IMR-90 (cell line): ENCODE measurements at regions not wholly inside any gene's neighbourhood (a gene's known extent, or its start where the extent isn't known, plus 50 kb on each side); places are given as distances from the start of the nearest gene placed in this dataset.

Experiments
- ATAC-seq: fragments of 200-7000 bp; cut with Tn5 transposase; 2 replicates; pipeline ENCODE4 v1.9.1; 2020; ENCODE audit warnings: low read depth, mild to moderate bottlenecking, moderate library complexity
- BruUV-seq: library from RNA; stranded (reverse); fragments of 400-500 nt; replicated peaks from 2 replicates; lab custom pipeline; 2021; lab: Mats Ljungman, UMichigan
- CTCF ChIA-PET: fragments of 300-600 bp; formaldehyde crosslinking; extraction: SDS; loops from one replicate; lab custom pipeline; 2021; ENCODE audit warnings: antibody characterized with exemption; lab: Yijun Ruan, JAX
- POLR2A ChIA-PET: fragments of 300-600 bp; sonication (Branson Sonifier 250); formaldehyde crosslinking; loops from one replicate; lab custom pipeline; 2022; ENCODE audit warnings: antibody characterized with exemption; ENCODE audit not compliant: unreplicated experiment; lab: Charles Lee
- DNase-seq: peaks from one replicate; pipeline ENCODE4 v3.0.0; 2013
- H2AFZ ChIP-seq: replicated peaks from 2 replicates; pipeline ENCODE3; 2013; ENCODE audit warnings: low read length, mild to moderate bottlenecking; ENCODE audit not compliant: poor library complexity
- H2AK5ac ChIP-seq: 2 replicates; pipeline ENCODE4 v1.6.1; 2013; ENCODE audit warnings: low read depth, low read length, inconsistent platforms
- H2AK9ac ChIP-seq: replicated peaks from 2 replicates; pipeline ENCODE3; 2013; ENCODE audit warnings: mild to moderate bottlenecking, low read depth, low read length, moderate library complexity; ENCODE audit not compliant: poor library complexity
- H2BK120ac ChIP-seq: 2 replicates; pipeline ENCODE4 v1.6.1; 2013; ENCODE audit warnings: low read depth, low read length, inconsistent platforms
- H2BK15ac ChIP-seq: 3 replicates; pipeline ENCODE4 v1.6.1; 2013; ENCODE audit warnings: low read depth, low read length, inconsistent platforms
- H2BK20ac ChIP-seq: 2 replicates; pipeline ENCODE4 v1.6.1; 2013; ENCODE audit warnings: low read depth, mild to moderate bottlenecking, inconsistent platforms, low read length, moderate library complexity
- H2BK5ac ChIP-seq: 2 replicates; pipeline ENCODE4 v1.6.1; 2013; ENCODE audit warnings: mild to moderate bottlenecking, low read depth, low read length, inconsistent platforms; ENCODE audit not compliant: poor library complexity, severe bottlenecking
- H3K14ac ChIP-seq: replicated peaks from 2 replicates; pipeline ENCODE4 v1.6.1; 2013; ENCODE audit warnings: low read depth, low read length, inconsistent platforms
- H3K18ac ChIP-seq: 2 replicates; pipeline ENCODE4 v1.6.1; 2013; ENCODE audit warnings: low read depth, low read length, control low read depth
- H3K23ac ChIP-seq: 2 replicates; pipeline ENCODE4 v1.6.1; 2013; ENCODE audit warnings: low read depth, low read length, inconsistent platforms
- H3K27ac ChIP-seq: 2 replicates; pipeline ENCODE4 v1.5.1; 2013; ENCODE audit warnings: mild to moderate bottlenecking, control low read depth, low read length; ENCODE audit not compliant: insufficient read depth
- H3K27me3 ChIP-seq: 2 replicates; pipeline ENCODE4 v1.6.1; 2013; ENCODE audit warnings: low read length; ENCODE audit not compliant: control insufficient read depth, insufficient read depth
- H3K36me3 ChIP-seq: 2 replicates; pipeline ENCODE4 v1.6.1; 2013; ENCODE audit warnings: low read length, mixed read lengths; ENCODE audit not compliant: control insufficient read depth, insufficient read depth
- H3K4ac ChIP-seq: 2 replicates; pipeline ENCODE4 v1.6.1; 2013; ENCODE audit warnings: low read depth, low read length, inconsistent platforms
- H3K4me1 ChIP-seq: 2 replicates; pipeline ENCODE4 v1.6.1; 2013; ENCODE audit warnings: low read length, mixed read lengths; ENCODE audit not compliant: control insufficient read depth, insufficient read depth
- H3K4me2 ChIP-seq: 2 replicates; pipeline ENCODE4 v1.6.1; 2013; ENCODE audit warnings: low read depth, mild to moderate bottlenecking, control low read depth, low read length, moderate library complexity
- H3K4me3 ChIP-seq: 2 replicates; pipeline ENCODE4 v1.5.1; 2013; ENCODE audit warnings: low read depth, mild to moderate bottlenecking, control low read depth, low read length, moderate library complexity; ENCODE audit not compliant: insufficient read depth
- H3K56ac ChIP-seq: 2 replicates; pipeline ENCODE4 v1.6.1; 2013; ENCODE audit warnings: low read length, inconsistent platforms; ENCODE audit not compliant: insufficient read depth; ENCODE audit errors: extremely low read depth
- H3K79me1 ChIP-seq, 2 experiments: 2 replicates each; pipeline ENCODE4 v1.6.1; 2013; ENCODE audit warnings: low read length in 2 of 2, inconsistent platforms in 1 of 2, low read depth in 1 of 2
- H3K9ac ChIP-seq: 2 replicates; pipeline ENCODE4 v1.6.1; 2013; ENCODE audit warnings: low read depth, low read length, control low read depth
- H3K9me1 ChIP-seq: 2 replicates; pipeline ENCODE4 v1.6.1; 2013; ENCODE audit warnings: low read length, inconsistent platforms; ENCODE audit not compliant: insufficient read depth
- H3K9me3 ChIP-seq: 2 replicates; pipeline ENCODE4 v1.6.1; 2013; ENCODE audit warnings: low read length; ENCODE audit not compliant: control insufficient read depth, insufficient read depth
- H4K20me1 ChIP-seq: 2 replicates; pipeline ENCODE4 v1.6.1; 2013; ENCODE audit warnings: low read length, inconsistent platforms; ENCODE audit not compliant: insufficient read depth
- H4K5ac ChIP-seq: 2 replicates; pipeline ENCODE4 v1.6.1; 2013; ENCODE audit warnings: mild to moderate bottlenecking, low read depth, low read length, control low read depth
- H4K8ac ChIP-seq, 2 experiments: 2 replicates each; pipeline ENCODE4 v1.6.1; 2013; ENCODE audit warnings: low read depth in 2 of 2, low read length in 2 of 2, control low read depth in 1 of 2, inconsistent platforms in 1 of 2
- H4K91ac ChIP-seq: 2 replicates; pipeline ENCODE4 v1.6.1; 2013; ENCODE audit warnings: low read depth, low read length, inconsistent platforms; ENCODE audit not compliant: insufficient read depth
- BHLHE40 ChIP-seq: fragments of 150-350 bp; IDR thresholded peaks from 2 replicates; pipeline ENCODE4 v1.6.1; 2016; ENCODE audit warnings: mild to moderate bottlenecking, low read depth, low read length
- CEBPB ChIP-seq: IDR thresholded peaks from 2 replicates; pipeline ENCODE4 v1.6.1; 2012; ENCODE audit warnings: low read depth, low read length, improper control_type of control experiment
- CHD1 ChIP-seq: IDR thresholded peaks from 2 replicates; pipeline ENCODE4 v1.6.1; 2012; ENCODE audit warnings: low read depth, low read length, improper control_type of control experiment
- ELK1 ChIP-seq: fragments of 150-350 bp; IDR thresholded peaks from 2 replicates; pipeline ENCODE4 v1.6.1; 2016; ENCODE audit warnings: low read depth, mild to moderate bottlenecking, low read length, moderate library complexity, borderline replicate concordance
- FOS ChIP-seq: fragments of 150-350 bp; IDR thresholded peaks from 2 replicates; pipeline ENCODE4 v1.6.1; 2016; ENCODE audit warnings: low read depth, low read length
- MAFK ChIP-seq: IDR thresholded peaks from 2 replicates; pipeline ENCODE4 v1.6.1; 2012; ENCODE audit warnings: low read depth, low read length, improper control_type of control experiment
- MXI1 ChIP-seq: IDR thresholded peaks from 2 replicates; pipeline ENCODE4 v1.6.1; 2012; ENCODE audit warnings: low read depth, mild to moderate bottlenecking, low read length, moderate library complexity, borderline replicate concordance
- NFE2L2 ChIP-seq: fragments of 150-350 bp; IDR thresholded peaks from 2 replicates; pipeline ENCODE4 v1.6.1; 2016; ENCODE audit warnings: low read depth, mild to moderate bottlenecking, low read length
- POLR2A ChIP-seq: IDR thresholded peaks from 2 replicates; pipeline ENCODE4 v1.6.1; 2012; ENCODE audit warnings: mild to moderate bottlenecking, low read depth, low read length
- RCOR1 ChIP-seq: IDR thresholded peaks from 2 replicates; pipeline ENCODE4 v1.6.1; 2012; ENCODE audit warnings: mild to moderate bottlenecking, low read length, improper control_type of control experiment; ENCODE audit not compliant: insufficient replicate concordance
- RFX5 ChIP-seq: IDR thresholded peaks from 2 replicates; pipeline ENCODE4 v1.8.0; 2012; ENCODE audit warnings: low read depth, mild to moderate bottlenecking, low read length, moderate library complexity
- SMC3 ChIP-seq: fragments of 150-350 bp; IDR thresholded peaks from 2 replicates; pipeline ENCODE4 v1.6.1; 2016; ENCODE audit warnings: low read depth, mild to moderate bottlenecking, antibody characterized with exemption, low read length, moderate library complexity
- WGBS, 2 experiments: methylation state at CpG; one replicate each; pipeline versions ENCODE4 v1.1.5 to v1.1.7; 2013; ENCODE audit warnings: missing lambda C conversion rate in 2 of 2; ENCODE audit not compliant: insufficient read length in 1 of 2; ENCODE audit errors: extremely low coverage in 2 of 2; 5-methylcytosine and 5-hydroxymethylcytosine counted together
- dilution Hi-C: fragments of 300-500 bp; cut with HindIII; formaldehyde crosslinking; loops from one replicate; pipeline ENCODE4 v1.14.3; 2018; ENCODE audit warnings: low sequenced_read_pairs; ENCODE audit not compliant: unreplicated experiment
- in situ Hi-C: fragments of 300-500 bp; cut with MboI; formaldehyde crosslinking; loops from 3 replicates; pipeline ENCODE4 v1.14.3; 2019; ENCODE audit warnings: low sequenced_read_pairs, inconsistent platforms, mixed read lengths
- intact Hi-C: fragments of 100-400 bp; cut with micrococcal nuclease; formaldehyde crosslinking; loops from 2 replicates; pipeline ENCODE4 v1.10.0; 2022
- TF ChIP-seq, protein P1 (sequence below): conservative IDR thresholded peaks from 2 replicates; pipeline ENCODE4 v1.5.1; 2012; ENCODE audit warnings: mild to moderate bottlenecking, low read depth, low read length, improper control_type of control experiment
- TF ChIP-seq, protein P2 (sequence below): fragments of 150-350 bp; IDR thresholded peaks from 2 replicates; pipeline ENCODE4 v1.6.1; 2017; ENCODE audit warnings: mild to moderate bottlenecking, antibody characterized with exemption, low read length, low read depth

DNA sequence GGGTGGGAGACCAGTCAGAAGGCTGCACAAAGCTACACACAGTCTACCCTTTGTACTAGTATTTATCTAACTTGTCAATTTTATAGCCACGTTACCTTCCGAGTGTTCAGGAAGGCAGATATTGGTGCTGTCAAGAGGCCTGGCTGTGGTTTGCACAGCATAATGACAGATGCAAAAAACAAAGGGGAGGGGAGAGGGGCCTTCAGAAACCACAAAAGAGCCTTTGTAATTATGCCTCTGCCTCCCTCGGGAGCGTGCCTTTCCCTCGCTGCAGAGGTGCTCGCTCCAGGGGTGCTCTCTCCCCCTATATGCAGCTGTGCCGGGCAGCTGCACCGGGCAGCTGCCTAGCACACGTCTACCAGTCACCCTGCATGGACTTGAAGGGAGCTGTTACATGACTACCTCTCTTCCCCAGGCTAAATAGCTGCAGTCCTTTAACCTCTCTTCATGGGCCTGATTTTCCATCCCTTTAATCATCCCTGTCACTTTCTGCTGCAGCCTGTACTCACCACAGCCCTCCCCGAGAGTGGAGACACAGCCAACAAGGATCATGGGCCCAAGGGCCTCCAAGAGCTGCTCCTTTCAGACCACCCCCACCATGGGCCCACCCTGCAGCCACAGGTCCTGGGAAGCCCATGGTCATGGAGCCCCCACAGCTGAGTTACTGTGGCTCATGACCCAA, 168.4 kb upstream of the PKDCC start:
- H2BK120ac ChIP-seq, result no peak overlapping the region
- TF ChIP-seq SMC3, result no peak
- TF ChIP-seq CHD1, result no peak
- TF ChIP-seq, protein P1, sequence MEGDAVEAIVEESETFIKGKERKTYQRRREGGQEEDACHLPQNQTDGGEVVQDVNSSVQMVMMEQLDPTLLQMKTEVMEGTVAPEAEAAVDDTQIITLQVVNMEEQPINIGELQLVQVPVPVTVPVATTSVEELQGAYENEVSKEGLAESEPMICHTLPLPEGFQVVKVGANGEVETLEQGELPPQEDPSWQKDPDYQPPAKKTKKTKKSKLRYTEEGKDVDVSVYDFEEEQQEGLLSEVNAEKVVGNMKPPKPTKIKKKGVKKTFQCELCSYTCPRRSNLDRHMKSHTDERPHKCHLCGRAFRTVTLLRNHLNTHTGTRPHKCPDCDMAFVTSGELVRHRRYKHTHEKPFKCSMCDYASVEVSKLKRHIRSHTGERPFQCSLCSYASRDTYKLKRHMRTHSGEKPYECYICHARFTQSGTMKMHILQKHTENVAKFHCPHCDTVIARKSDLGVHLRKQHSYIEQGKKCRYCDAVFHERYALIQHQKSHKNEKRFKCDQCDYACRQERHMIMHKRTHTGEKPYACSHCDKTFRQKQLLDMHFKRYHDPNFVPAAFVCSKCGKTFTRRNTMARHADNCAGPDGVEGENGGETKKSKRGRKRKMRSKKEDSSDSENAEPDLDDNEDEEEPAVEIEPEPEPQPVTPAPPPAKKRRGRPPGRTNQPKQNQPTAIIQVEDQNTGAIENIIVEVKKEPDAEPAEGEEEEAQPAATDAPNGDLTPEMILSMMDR, result no peak
- no peak for TF ChIP-seq RFX5
- TF ChIP-seq RCOR1, result no peak
- TF ChIP-seq, protein P2, sequence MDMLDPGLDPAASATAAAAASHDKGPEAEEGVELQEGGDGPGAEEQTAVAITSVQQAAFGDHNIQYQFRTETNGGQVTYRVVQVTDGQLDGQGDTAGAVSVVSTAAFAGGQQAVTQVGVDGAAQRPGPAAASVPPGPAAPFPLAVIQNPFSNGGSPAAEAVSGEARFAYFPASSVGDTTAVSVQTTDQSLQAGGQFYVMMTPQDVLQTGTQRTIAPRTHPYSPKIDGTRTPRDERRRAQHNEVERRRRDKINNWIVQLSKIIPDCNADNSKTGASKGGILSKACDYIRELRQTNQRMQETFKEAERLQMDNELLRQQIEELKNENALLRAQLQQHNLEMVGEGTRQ, result no peak
- TF ChIP-seq POLR2A, result no peak
- TF ChIP-seq BHLHE40, result no peak
- no peak for TF ChIP-seq FOS
- no peak for TF ChIP-seq MXI1
- TF ChIP-seq MAFK, result no peak
- TF ChIP-seq NFE2L2, result no peak
- no peak for TF ChIP-seq CEBPB
- TF ChIP-seq ELK1, result no peak
- no peak overlapping the region for H3K23ac ChIP-seq
- no peak overlapping the region for H3K4ac ChIP-seq
- H3K18ac ChIP-seq, result no peak overlapping the region; the same call in 1 of the 2 replicates
- H3K4me1 ChIP-seq, result peaks cover 4% of the 10 kb centered on the region; the same call in 1 of the 2 replicates
- H3K56ac ChIP-seq, result no peak overlapping the region
- in situ Hi-C loops (no loop called here), dilution Hi-C loops (loop anchor here (25.0 kb wide), 1 partner anchor 208 kb away; no protein-coding TSS in a partner anchor), intact Hi-C loops (no loop called here)
- no TSS peak for BruUV-seq
- no peak overlapping the region for H2BK5ac ChIP-seq
- H3K9me1 ChIP-seq, result no peaks in the 10 kb centered on the region; the same call in 1 of the 2 replicates
- H2AFZ ChIP-seq, result no peak overlapping the region
- H3K4me3 ChIP-seq, result no peak overlapping the region
- H3K9me3 ChIP-seq, result no peaks in the 10 kb centered on the region
- H2BK15ac ChIP-seq, result no peak overlapping the region
- H3K14ac ChIP-seq, result no peak overlapping the region
- no peak overlapping the region for H2BK20ac ChIP-seq
- no peaks in the 10 kb centered on the region for H3K79me1 ChIP-seq
- WGBS, 2 experiments, result 62% methylated on average over 3 of the region's 10 CpGs; no CpG with 5 or more reads in 1 of the 2 experiments
- H2AK9ac ChIP-seq, result no peak overlapping the region
- H3K36me3 ChIP-seq, result no peaks in the 10 kb centered on the region
- no peak overlapping the region for H3K4me2 ChIP-seq
- no peak overlapping the region for H2AK5ac ChIP-seq
- no peak overlapping the region for H3K27ac ChIP-seq
- DNase-seq, result no peak
- no peak overlapping the region for H3K9ac ChIP-seq
- no peak overlapping the region for H4K8ac ChIP-seq
- H4K20me1 ChIP-seq, result no peaks in the 10 kb centered on the region
- CTCF ChIA-PET, result interaction anchor here (0.6 to 1.2 kb wide), 2 partner anchors 10 to 25 kb away, joined by 3 to 4 read pairs; no protein-coding TSS in a partner anchor
- H4K91ac ChIP-seq, result no peak overlapping the region
- POLR2A ChIA-PET, result interaction anchor here (0.6 kb wide), 1 partner anchor 19 kb away, joined by 18 read pairs; no protein-coding TSS in a partner anchor
- H4K5ac ChIP-seq, result no peak overlapping the region
- H3K27me3 ChIP-seq, result peaks cover 4% of the 10 kb centered on the region; the same call in 1 of the 2 replicates
- no peak for ATAC-seq
